HepG2 (cell line): ENCODE measurements at regions not wholly inside any gene's neighbourhood (a gene's known extent, or its start where the extent isn't known, plus 50 kb on each side); places are given as distances from the start of the nearest gene placed in this dataset.

ENCODE experiments used
- ATAC-seq: fragments of 200-7000 bp; cut with Tn5 transposase; 3 replicates; pipeline ENCODE4 v1.9.1; 2020; ENCODE audit warnings: mild to moderate bottlenecking, moderate library complexity
- BruUV-seq: library from RNA; stranded (reverse); fragments of 400-500 nt; replicated peaks from 2 replicates; lab custom pipeline; 2021; lab: Mats Ljungman, UMichigan
- CTCF ChIA-PET: fragments of 300-600 bp; formaldehyde crosslinking; extraction: SDS; loops from one replicate; lab custom pipeline; 2021; ENCODE audit warnings: low total read pairs, inconsistent platforms, low intra/inter-chr PET ratio; lab: Yijun Ruan, JAX
- POLR2A ChIA-PET: fragments of 350-600 bp; sonication (Branson Sonifier 250); formaldehyde crosslinking; loops from one replicate; lab custom pipeline; 2020; ENCODE audit warnings: antibody characterized with exemption, inconsistent platforms; lab: Yijun Ruan, JAX
- DNase-seq: peaks from one replicate; pipeline ENCODE4 v3.0.0-alpha.2; 2015; ENCODE audit warnings: low spot score
- FAIRE-seq: peaks from 3 replicates; lab custom pipeline; 2011; peaks lifted over from hg19 to GRCh38; lab: Jason Lieb, UNC
- H2AFZ ChIP-seq: one replicate; pipeline ENCODE4 v1.6.1; 2011; ENCODE audit warnings: low read length, inconsistent platforms
- H3K27ac ChIP-seq: fragments of 300-600 bp; 3 replicates; pipeline ENCODE4 v1.8.0; 2011; ENCODE audit warnings: mixed run types, mild to moderate bottlenecking, mixed read lengths, low read length, inconsistent platforms; ENCODE audit not compliant: insufficient read depth; ENCODE audit errors: extremely low read length
- H3K27me3 ChIP-seq, 2 experiments: fragments of 200-600 bp in 1 of 2; 2 replicates in 1 of 2; 3 replicates in 1 of 2; pipeline versions ENCODE4 v1.6.0 to v1.8.0; 2011; ENCODE audit warnings: low read length in 2 of 2, mild to moderate bottlenecking in 2 of 2, moderate library complexity in 2 of 2, inconsistent platforms in 1 of 2; ENCODE audit not compliant: insufficient read depth in 2 of 2, control insufficient read depth in 1 of 2
- H3K36me3 ChIP-seq, 2 experiments: fragments of 200-600 bp in 1 of 2; replicated peaks in 1 of 2; 2 replicates in 1 of 2; 3 replicates in 1 of 2; pipeline versions ENCODE4 v1.5.1 to v1.8.0; 2011; ENCODE audit warnings: low read length in 2 of 2, inconsistent platforms in 1 of 2; ENCODE audit not compliant: insufficient read depth in 2 of 2, control insufficient read depth in 1 of 2
- H3K4me1 ChIP-seq: 2 replicates; pipeline ENCODE4 v1.5.1; 2012; ENCODE audit warnings: low read length, inconsistent platforms; ENCODE audit not compliant: insufficient read depth
- H3K4me2 ChIP-seq: 2 replicates; pipeline ENCODE4 v1.6.0; 2011; ENCODE audit warnings: low read depth, low read length, inconsistent platforms
- H3K4me3 ChIP-seq, 3 experiments: fragments of 200-600 bp in 1 of 3; sonication (generic), shearing (Covaris generic) in 1 of 3; replicated peaks in 1 of 3; 2 replicates each; pipeline ENCODE4 v1.5.1; 2011 to 2016; ENCODE audit warnings: low read length in 3 of 3, inconsistent platforms in 2 of 3, low read depth in 2 of 3, mild to moderate bottlenecking in 2 of 3, control low read depth in 1 of 3, mixed read lengths in 1 of 3; ENCODE audit not compliant: insufficient read depth in 1 of 3
- H3K79me2 ChIP-seq: one replicate; pipeline ENCODE4 v1.6.1; 2011; ENCODE audit warnings: low read length, inconsistent platforms; ENCODE audit not compliant: insufficient read depth
- H3K9ac ChIP-seq: 2 replicates; pipeline ENCODE4 v1.6.0; 2011; ENCODE audit warnings: mild to moderate bottlenecking, low read depth, low read length, inconsistent platforms; ENCODE audit not compliant: insufficient read depth
- H3K9me3 ChIP-seq: 2 replicates; pipeline ENCODE4 v1.5.1; 2012; ENCODE audit warnings: mild to moderate bottlenecking, low read length
- H4K20me1 ChIP-seq: 2 replicates; pipeline ENCODE4 v1.6.0; 2011; ENCODE audit warnings: inconsistent platforms, mild to moderate bottlenecking, low read length, moderate library complexity; ENCODE audit not compliant: insufficient read depth
- GLI4 ChIP-seq: sonication (generic); formaldehyde crosslinking; IDR thresholded peaks from 2 replicates; pipeline ENCODE4 v1.5.1; 2020; ENCODE audit warnings: missing genetic modification reagents, mild to moderate bottlenecking, moderate library complexity, borderline replicate concordance
- KLF6 ChIP-seq: IDR thresholded peaks from 2 replicates; pipeline ENCODE4 v1.8.0; 2016; ENCODE audit warnings: missing biosample characterization, missing genetic modification reagents
- PCBP2 ChIP-seq: fragments of 200-400 bp; formaldehyde crosslinking; optimal IDR thresholded peaks from 2 replicates; pipeline ENCODE3; 2018; ENCODE audit warnings: low read length, low read depth; ENCODE audit not compliant: poor library complexity, severe bottlenecking
- RAD21 ChIP-seq: fragments of 450-650 bp; formaldehyde crosslinking; IDR thresholded peaks from 2 replicates; pipeline ENCODE4 v1.5.0; 2020; ENCODE audit warnings: mild to moderate bottlenecking
- SALL2 ChIP-seq: sonication (generic); formaldehyde crosslinking; IDR thresholded peaks from 2 replicates; pipeline ENCODE4 v1.8.1; 2023; ENCODE audit warnings: mild to moderate bottlenecking, missing genetic modification reagents, inconsistent platforms
- SRF ChIP-seq: IDR thresholded peaks from 2 replicates; pipeline ENCODE4 v1.6.1; 2011; ENCODE audit warnings: mild to moderate bottlenecking, low read depth, low read length, moderate library complexity
- ZNF367 ChIP-seq: sonication (generic); formaldehyde crosslinking; IDR thresholded peaks from 2 replicates; pipeline ENCODE4 v1.4.0; 2020; ENCODE audit warnings: missing genetic modification reagents, borderline replicate concordance
- WGBS: methylation state at CpG from one replicate; pipeline ENCODE4 v1.1.6; 2017; ENCODE audit warnings: low lambda C conversion rate; 5-methylcytosine and 5-hydroxymethylcytosine counted together
- in situ Hi-C: cut with HindIII; loops from 2 replicates; pipeline ENCODE4 v1.10.0; 2017; ENCODE audit warnings: low pct_unique_long_range_greater_than_20kb; ENCODE audit not compliant: extremely low pct_ligation_motif_present
- intact Hi-C: fragments of 100-400 bp; cut with micrococcal nuclease; formaldehyde crosslinking; loops from one replicate; pipeline ENCODE4 v1.10.0; 2022; ENCODE audit not compliant: unreplicated experiment

DNA sequence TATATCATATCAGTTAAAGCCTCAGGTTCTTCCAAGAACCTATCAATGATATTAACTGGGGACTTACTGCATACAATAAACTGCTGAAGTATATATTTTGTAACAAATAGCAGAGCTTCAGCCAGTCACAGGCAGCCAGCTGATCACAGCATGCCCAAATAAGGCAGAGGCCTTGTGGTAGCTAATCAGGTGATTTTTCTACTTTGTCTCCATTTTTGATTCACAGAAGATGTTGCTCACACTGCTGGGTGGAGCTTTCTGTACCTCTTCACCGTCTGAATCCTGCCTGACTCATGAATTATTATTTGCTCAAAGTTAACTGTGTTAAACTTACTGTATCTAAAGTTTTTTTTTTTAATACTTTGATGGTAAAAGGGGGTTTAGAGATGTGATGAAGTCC, 357.4 kb downstream of the PSAT1 start:
- Histone ChIP-seq H3K9ac (no peak overlapping the region), H3K36me3 (no peaks in the 10 kb centered on the region), H3K27me3 (no peaks in the 10 kb centered on the region), H3K27ac (no peak overlapping the region), H3K9me3 (no peaks in the 10 kb centered on the region)
- 4% methylated on average over 1 of the region's 1 CpG for WGBS
- no TSS peak for BruUV-seq
- intact Hi-C loops: no loop called here
- no peak for ATAC-seq
- CTCF ChIA-PET: no interaction called here
- DNase-seq: no peak
- no peak for TF ChIP-seq SALL2 (CRISPR knock-in tag)
- TF ChIP-seq SRF: peak; percentile 47; the same call in 1 of the 2 replicates
- TF ChIP-seq, all 625 proteins: peak for 1
- Histone ChIP-seq H3K4me1 (no peaks in the 10 kb centered on the region), H3K4me2 (no peak overlapping the region), H3K79me2 (no peaks in the 10 kb centered on the region), H4K20me1 (no peaks in the 10 kb centered on the region), H2AFZ (no peak overlapping the region), H3K4me3 (no peak overlapping the region)
- in situ Hi-C loops: no loop called here
- FAIRE-seq: no peak
- POLR2A ChIA-PET: no interaction called here

DNA sequence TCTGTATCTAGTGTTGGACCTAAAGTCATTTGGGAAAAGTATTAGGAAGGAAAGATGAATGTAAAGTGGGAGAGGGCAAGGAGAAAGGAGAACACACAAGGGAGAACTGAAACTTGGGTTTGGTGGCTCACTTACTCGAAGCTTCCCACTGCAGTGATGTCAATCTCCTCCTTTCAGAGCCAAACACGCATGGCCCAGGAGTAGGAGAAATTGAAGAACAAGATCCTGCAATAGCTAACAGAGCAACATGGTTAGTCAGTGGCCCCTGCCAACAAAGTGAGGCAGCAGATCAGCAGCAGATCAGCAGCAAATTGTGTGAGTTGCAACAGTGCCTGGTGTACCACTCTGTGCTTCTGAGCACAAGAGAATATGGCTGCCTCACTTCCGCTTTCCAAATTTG, 366.4 kb downstream of the PSAT1 start:
- intact Hi-C loops: no loop called here
- Histone ChIP-seq H3K9me3 (no peaks in the 10 kb centered on the region), H3K4me3 (no peak overlapping the region), H3K9ac (no peak overlapping the region), H2AFZ (no peak overlapping the region), H3K79me2 (no peaks in the 10 kb centered on the region), H3K27ac (no peak overlapping the region), H3K4me1 (no peaks in the 10 kb centered on the region), H3K36me3 (no peaks in the 10 kb centered on the region), H3K4me2 (no peak overlapping the region), H4K20me1 (no peaks in the 10 kb centered on the region), H3K27me3 (no peaks in the 10 kb centered on the region)
- ChIA-PET CTCF (no interaction called here), POLR2A (no interaction called here)
- no TSS peak for BruUV-seq
- DNase-seq (no peak), ATAC-seq (no peak), FAIRE-seq (no peak)
- in situ Hi-C loops: no loop called here
- WGBS: 21% methylated on average over 3 of the region's 3 CpGs
- no peak for TF ChIP-seq ZNF367 (CRISPR knock-in tag)
- TF ChIP-seq GLI4 (CRISPR knock-in tag): no peak
- no peak for TF ChIP-seq PCBP2
- TF ChIP-seq KLF6: no peak
- no peak for TF ChIP-seq RAD21 (CRISPR knock-in tag)
